D721Med (cell line): ENCODE measurements at regions not wholly inside any gene's neighbourhood (a gene's known extent, or its start where the extent isn't known, plus 50 kb on each side); places are given as distances from the start of the nearest gene placed in this dataset.

ENCODE experiments used
- DNase-seq: peaks from one replicate; pipeline ENCODE4 v3.0.0; 2011; ENCODE audit warnings: low spot score; ENCODE audit not compliant: insufficient read length
- FAIRE-seq: peaks from 2 replicates; lab custom pipeline; 2011; peaks lifted over from hg19 to GRCh38; lab: Jason Lieb, UNC
- CTCF ChIP-seq: IDR thresholded peaks from 2 replicates; pipeline ENCODE4 v1.5.1; 2012; ENCODE audit warnings: mild to moderate bottlenecking, control low read depth; ENCODE audit not compliant: insufficient read depth; ENCODE audit errors: missing control alignments

GRCh38 chr2:235133837-235134236 is 182.0 kb downstream of the SH3BP4 start:
- FAIRE-seq = no peak
- TF ChIP-seq CTCF = no peak
- DNase-seq = no peak

- DNase-seq = no peak
- TF ChIP-seq CTCF = no peak
- FAIRE-seq = no peak
Observed at GRCh38 chr2:235134420-235134819, 182.6 kb downstream of the SH3BP4 start.

- FAIRE-seq = no peak
- DNase-seq = no peak
- TF ChIP-seq CTCF = no peak
Observed at GRCh38 chr2:235135195-235135965, 183.6 kb downstream of the SH3BP4 start.

- DNase-seq = peak; percentile 64
- TF ChIP-seq CTCF = peak; percentile 86
- FAIRE-seq = no peak
Observed at GRCh38 chr2:235135990-235136561, 184.3 kb downstream of the SH3BP4 start.

GRCh38 chr2:235138339-235138738 is 186.5 kb downstream of the SH3BP4 start:
- DNase-seq = no peak
- no peak for TF ChIP-seq CTCF
- FAIRE-seq = no peak

- no peak for TF ChIP-seq CTCF
- DNase-seq = no peak
- no peak for FAIRE-seq
Observed at GRCh38 chr2:235139956-235140800, 188.4 kb downstream of the SH3BP4 start.

GRCh38 chr2:235140801-235141081 is 188.9 kb downstream of the SH3BP4 start:
- no peak for TF ChIP-seq CTCF
- no peak for DNase-seq
- FAIRE-seq = no peak
